DND-41 (cell line): ENCODE measurements at regions not wholly inside any gene's neighbourhood (a gene's known extent, or its start where the extent isn't known, plus 50 kb on each side); places are given as distances from the start of the nearest gene placed in this dataset.

Experiments used
- ATAC-seq: fragments of 200-7000 bp; cut with Tn5 transposase; 3 replicates; pipeline ENCODE4 v1.9.1; 2021; ENCODE audit warnings: low read depth; ENCODE audit not compliant: insufficient read depth
- DNase-seq: peaks from one replicate; pipeline ENCODE4 v3.0.0-alpha.2; 2020
- H2AFZ ChIP-seq: 2 replicates; pipeline ENCODE4 v1.6.0; 2012; ENCODE audit warnings: low read depth, low read length
- H3K27ac ChIP-seq: 2 replicates; pipeline ENCODE4 v1.5.1; 2012; ENCODE audit warnings: low read length, inconsistent platforms
- H3K27me3 ChIP-seq: fragments of 200-600 bp; sonication (generic); 2 replicates; pipeline ENCODE4 v1.6.0; 2012; ENCODE audit warnings: low read length, mild to moderate bottlenecking, inconsistent platforms; ENCODE audit not compliant: insufficient read depth, poor library complexity
- H3K36me3 ChIP-seq: 2 replicates; pipeline ENCODE4 v1.5.1; 2012; ENCODE audit warnings: low read length, inconsistent platforms; ENCODE audit not compliant: insufficient read depth
- H3K4me1 ChIP-seq: 2 replicates; pipeline ENCODE4 v1.5.1; 2012; ENCODE audit warnings: mild to moderate bottlenecking, low read length; ENCODE audit not compliant: insufficient read depth
- H3K4me2 ChIP-seq: 2 replicates; pipeline ENCODE4 v1.6.0; 2012; ENCODE audit warnings: mild to moderate bottlenecking, moderate library complexity, low read length, inconsistent platforms; ENCODE audit not compliant: insufficient read depth
- H3K4me3 ChIP-seq, 2 experiments: fragments of 200-600 bp in 1 of 2; shearing (Covaris generic) in 1 of 2; 2 replicates each; pipeline ENCODE4 v1.5.1; 2012 to 2016; ENCODE audit warnings: inconsistent platforms in 2 of 2, low read length in 2 of 2, mild to moderate bottlenecking in 2 of 2, low read depth in 1 of 2, moderate library complexity in 1 of 2
- H3K79me2 ChIP-seq: 2 replicates; pipeline ENCODE4 v1.6.0; 2012; ENCODE audit warnings: low read length, inconsistent platforms; ENCODE audit not compliant: insufficient read depth
- H3K9ac ChIP-seq: 2 replicates; pipeline ENCODE4 v1.6.0; 2012; ENCODE audit warnings: low read depth, mild to moderate bottlenecking, inconsistent platforms, low read length, moderate library complexity
- H3K9me3 ChIP-seq: 2 replicates; pipeline ENCODE4 v1.5.1; 2012; ENCODE audit warnings: low read length, moderate library complexity, mild to moderate bottlenecking, inconsistent platforms; ENCODE audit not compliant: insufficient read depth, severe bottlenecking
- H4K20me1 ChIP-seq: 2 replicates; pipeline ENCODE4 v1.6.0; 2012; ENCODE audit warnings: low read length; ENCODE audit not compliant: insufficient read depth
- EZH2 ChIP-seq: IDR thresholded peaks from 3 replicates; pipeline ENCODE4 v1.6.1; 2012; ENCODE audit warnings: borderline replicate concordance, low read depth, mild to moderate bottlenecking, moderate library complexity, low read length, inconsistent platforms; ENCODE audit not compliant: severe bottlenecking
- TF ChIP-seq, protein P1 (sequence below): IDR thresholded peaks from 2 replicates; pipeline ENCODE4 v1.5.1; 2012; ENCODE audit warnings: borderline replicate concordance, low read length, moderate library complexity, mild to moderate bottlenecking; ENCODE audit not compliant: poor library complexity, severe bottlenecking; ENCODE audit errors: extremely low read depth

DNA sequence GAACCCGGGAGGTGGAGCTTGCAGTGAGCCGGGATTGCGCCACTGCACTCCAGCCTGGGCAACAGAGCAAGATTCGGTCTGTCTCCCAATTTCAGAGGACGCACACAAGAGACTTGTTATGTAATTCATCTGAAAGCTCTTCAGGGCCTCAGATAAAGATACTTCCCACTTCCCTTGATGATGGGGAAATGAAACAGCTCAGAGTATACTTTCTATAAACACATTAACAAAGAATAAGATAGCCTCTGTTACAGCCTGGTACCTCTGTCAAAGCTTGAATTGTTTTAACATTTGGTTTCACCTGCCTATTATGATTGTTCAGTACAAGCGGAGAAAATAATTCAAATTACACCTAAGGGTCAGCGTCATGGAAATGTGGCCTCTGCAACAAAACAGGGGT lies 622.9 kb upstream of the ADGRL4 start:
- Histone ChIP-seq H3K27me3 (no peaks in the 10 kb centered on the region), H4K20me1 (no peaks in the 10 kb centered on the region), H3K4me1 (no peaks in the 10 kb centered on the region), H3K9me3 (no peaks in the 10 kb centered on the region), H3K4me2 (no peak overlapping the region), H3K4me3 (no peak overlapping the region), H2AFZ (no peak overlapping the region), H3K27ac (no peak overlapping the region), H3K79me2 (no peaks in the 10 kb centered on the region), H3K9ac (no peak overlapping the region), H3K36me3 (no peaks in the 10 kb centered on the region)
- TF ChIP-seq EZH2, result no peak
- TF ChIP-seq, protein P1, sequence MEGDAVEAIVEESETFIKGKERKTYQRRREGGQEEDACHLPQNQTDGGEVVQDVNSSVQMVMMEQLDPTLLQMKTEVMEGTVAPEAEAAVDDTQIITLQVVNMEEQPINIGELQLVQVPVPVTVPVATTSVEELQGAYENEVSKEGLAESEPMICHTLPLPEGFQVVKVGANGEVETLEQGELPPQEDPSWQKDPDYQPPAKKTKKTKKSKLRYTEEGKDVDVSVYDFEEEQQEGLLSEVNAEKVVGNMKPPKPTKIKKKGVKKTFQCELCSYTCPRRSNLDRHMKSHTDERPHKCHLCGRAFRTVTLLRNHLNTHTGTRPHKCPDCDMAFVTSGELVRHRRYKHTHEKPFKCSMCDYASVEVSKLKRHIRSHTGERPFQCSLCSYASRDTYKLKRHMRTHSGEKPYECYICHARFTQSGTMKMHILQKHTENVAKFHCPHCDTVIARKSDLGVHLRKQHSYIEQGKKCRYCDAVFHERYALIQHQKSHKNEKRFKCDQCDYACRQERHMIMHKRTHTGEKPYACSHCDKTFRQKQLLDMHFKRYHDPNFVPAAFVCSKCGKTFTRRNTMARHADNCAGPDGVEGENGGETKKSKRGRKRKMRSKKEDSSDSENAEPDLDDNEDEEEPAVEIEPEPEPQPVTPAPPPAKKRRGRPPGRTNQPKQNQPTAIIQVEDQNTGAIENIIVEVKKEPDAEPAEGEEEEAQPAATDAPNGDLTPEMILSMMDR, result no peak
- ATAC-seq, result no peak
- DNase-seq, result no peak

DNA sequence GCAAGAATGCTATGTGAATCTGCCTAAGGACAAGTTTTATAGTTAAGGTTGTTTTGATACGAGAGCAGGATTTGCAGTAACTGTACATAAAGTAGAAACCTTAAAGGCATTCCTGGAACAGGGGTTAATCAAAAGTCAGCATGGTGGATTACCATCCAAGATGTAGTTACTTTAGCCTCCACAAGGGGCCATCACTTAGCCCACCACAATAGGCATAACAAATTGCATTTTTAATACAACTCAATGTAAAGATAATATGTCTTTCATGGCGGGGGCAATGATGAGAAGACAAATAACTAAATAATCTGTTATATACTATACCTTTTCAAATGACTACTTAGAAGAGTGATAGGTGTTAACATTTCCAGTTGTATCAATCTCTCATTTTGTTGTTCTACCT lies 611.2 kb upstream of the ADGRL4 start:
- H3K79me2 ChIP-seq, result no peaks in the 10 kb centered on the region
- H4K20me1 ChIP-seq, result no peaks in the 10 kb centered on the region
- H3K9ac ChIP-seq, result no peak overlapping the region
- H3K27me3 ChIP-seq, result no peaks in the 10 kb centered on the region
- no peak overlapping the region for H3K4me2 ChIP-seq
- H3K9me3 ChIP-seq, result no peaks in the 10 kb centered on the region
- no peak for DNase-seq
- H3K36me3 ChIP-seq, result no peaks in the 10 kb centered on the region
- H2AFZ ChIP-seq, result no peak overlapping the region
- TF ChIP-seq, protein P1, result peak; percentile 21
- no peak for TF ChIP-seq EZH2
- no peaks in the 10 kb centered on the region for H3K4me1 ChIP-seq
- no peak for ATAC-seq
- H3K4me3 ChIP-seq, result no peak overlapping the region
- no peak overlapping the region for H3K27ac ChIP-seq

DNA sequence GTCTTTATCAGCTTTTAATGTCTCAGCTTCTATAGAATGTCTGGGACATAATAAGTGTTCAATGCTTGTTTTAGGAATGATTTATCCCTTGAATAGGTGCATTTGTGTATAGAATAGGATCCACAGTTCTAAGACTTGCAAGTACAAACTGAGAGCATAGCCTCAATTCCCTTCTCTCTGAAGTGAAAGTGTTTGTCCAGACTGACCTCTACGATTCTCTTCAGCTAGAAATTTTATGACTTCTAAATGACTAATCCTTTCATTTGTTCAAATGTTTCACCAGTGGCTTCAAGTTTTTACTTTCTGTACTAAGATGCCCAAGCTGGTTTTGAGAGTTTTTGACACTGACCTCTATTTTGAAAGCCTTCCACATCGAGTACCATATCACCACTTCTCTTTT lies 608.2 kb upstream of the ADGRL4 start:
- TF ChIP-seq EZH2, result no peak
- TF ChIP-seq, protein P1, result no peak
- Histone ChIP-seq H3K4me3 (no peak overlapping the region), H3K36me3 (no peaks in the 10 kb centered on the region), H2AFZ (no peak overlapping the region), H4K20me1 (no peaks in the 10 kb centered on the region), H3K4me1 (no peaks in the 10 kb centered on the region), H3K27ac (no peak overlapping the region), H3K79me2 (no peaks in the 10 kb centered on the region), H3K9ac (no peak overlapping the region), H3K27me3 (no peaks in the 10 kb centered on the region), H3K4me2 (no peak overlapping the region), H3K9me3 (no peaks in the 10 kb centered on the region)
- ATAC-seq (no peak), DNase-seq (no peak)

DNA sequence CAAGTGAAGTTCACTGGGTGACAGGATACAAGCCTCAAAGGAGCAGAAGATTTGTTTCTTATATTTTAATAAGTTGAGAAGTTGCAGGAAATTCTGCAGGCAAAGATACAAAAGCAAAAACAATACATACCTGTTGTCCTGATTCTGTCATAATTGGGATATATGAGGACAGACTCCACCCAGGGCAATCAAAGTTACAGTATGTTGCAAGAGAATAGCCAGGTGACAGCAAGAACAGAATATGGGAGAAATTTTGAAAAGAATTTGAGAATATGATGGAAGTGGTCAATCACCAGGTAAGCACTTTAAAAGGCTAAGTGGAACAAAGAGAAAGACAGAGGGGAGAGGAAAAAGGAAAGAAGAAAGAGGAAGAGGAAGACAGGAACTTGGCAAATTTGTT lies 607.6 kb upstream of the ADGRL4 start:
- H3K79me2 ChIP-seq, result no peaks in the 10 kb centered on the region
- no peak for TF ChIP-seq EZH2
- TF ChIP-seq, protein P1, result no peak
- H2AFZ ChIP-seq, result no peak overlapping the region
- no peaks in the 10 kb centered on the region for H4K20me1 ChIP-seq
- no peak overlapping the region for H3K4me3 ChIP-seq
- ATAC-seq (no peak), DNase-seq (no peak)
- no peaks in the 10 kb centered on the region for H3K27me3 ChIP-seq
- no peaks in the 10 kb centered on the region for H3K9me3 ChIP-seq
- H3K27ac ChIP-seq, result no peak overlapping the region
- no peak overlapping the region for H3K9ac ChIP-seq
- no peaks in the 10 kb centered on the region for H3K4me1 ChIP-seq
- H3K36me3 ChIP-seq, result no peaks in the 10 kb centered on the region
- H3K4me2 ChIP-seq, result no peak overlapping the region
